ENCODE measurements at regions not wholly inside any gene's neighbourhood (a gene's known extent, or its start where the extent isn't known, plus 50 kb on each side); places are given as distances from the start of the nearest gene placed in this dataset.

GRCh38 chr10:23966504-23967051 is 242.4 kb upstream of the KIAA1217 start:
- H3K27ac ChIP-seq (ENCODE audit: control insufficient read depth, insufficient read depth): no peak overlapping the region
- H3K27me3 ChIP-seq (replicated peaks in 1 of 2; ENCODE audit: control insufficient read depth in 2 of 2, insufficient read depth in 2 of 2, low read length in 1 of 2): no peaks in the 10 kb centered on the region
- no peak overlapping the region for H3K4me2 ChIP-seq (ENCODE audit: control insufficient read depth, insufficient read depth)
- no peaks in the 10 kb centered on the region for H3K4me1 ChIP-seq (ENCODE audit: control insufficient read depth, insufficient read depth, low read length)
- no peaks in the 10 kb centered on the region for H3K36me3 ChIP-seq (ENCODE audit: control insufficient read depth in 2 of 2, insufficient read depth in 2 of 2, low read length in 1 of 2)
- H3K9me3 ChIP-seq (replicated peaks; ENCODE audit: control insufficient read depth, insufficient read depth, low read length): no peaks in the 10 kb centered on the region
- CTCF ChIA-PET: no interaction called here
- TF ChIP-seq BHLHE40 (IDR thresholded peaks at IDR 0.05; ENCODE audit: borderline replicate concordance in 1 of 2, low read depth in 2 of 2, low read length in 1 of 2) (no peak), SMAD5 (IDR thresholded peaks at IDR 0.05; ENCODE audit: low read depth) (no peak), PML (IDR thresholded peaks at IDR 0.05; ENCODE audit: low read length) (no peak), STAT1 (conservative IDR thresholded peaks at IDR 0.05) (no peak), MXI1 (IDR thresholded peaks at IDR 0.05; ENCODE audit: low read depth, low read length) (no peak), HDAC6 (IDR thresholded peaks at IDR 0.05; ENCODE audit: unreplicated experiment) (no peak), YBX1 (IDR thresholded peaks at IDR 0.05) (no peak), RELA (IDR thresholded peaks at IDR 0.05; ENCODE audit: borderline replicate concordance, partially characterized antibody) (no peak), CHD4 (IDR thresholded peaks at IDR 0.05) (no peak), SUPT20H (IDR thresholded peaks at IDR 0.05; ENCODE audit: borderline replicate concordance, control insufficient read depth, low read depth, low read length) (no peak), CBFB (IDR thresholded peaks at IDR 0.05; ENCODE audit: low read depth) (no peak), CBX3 (IDR thresholded peaks at IDR 0.05; ENCODE audit: borderline replicate concordance, low read depth) (no peak), RUNX3 (IDR thresholded peaks at IDR 0.05; ENCODE audit: low read length) (no peak), POLR2A (IDR thresholded peaks at IDR 0.05; ENCODE audit: low read depth, low read length) (no peak), POU2F2 (IDR thresholded peaks at IDR 0.05; ENCODE audit: borderline replicate concordance, low read depth, low read length) (no peak), NBN (IDR thresholded peaks at IDR 0.05) (no peak), DPF2 (IDR thresholded peaks at IDR 0.05) (no peak), ZNF274 (IDR thresholded peaks at IDR 0.05; ENCODE audit: insufficient read depth, insufficient read length) (no peak)
- no peak overlapping the region for H3K4me3 ChIP-seq
- BruUV-seq (replicated peaks): no TSS peak
- RAD21 ChIA-PET (ENCODE audit: unreplicated experiment): no interaction called here
- in situ Hi-C loops (cut with MboI) (no loop called here), intact Hi-C loops (cut with micrococcal nuclease; ENCODE audit: unreplicated experiment) (no loop called here)
- H3K9ac ChIP-seq (ENCODE audit: control insufficient read depth, insufficient read depth, low read length): no peak overlapping the region
- WGBS (ENCODE audit: insufficient coverage, insufficient replicate concordance, low lambda C conversion rate, missing lambda C conversion rate): 13% methylated on average over 3 of the region's 3 CpGs
- SMC1A ChIA-PET (ENCODE audit: uncharacterized antibody, unreplicated experiment): no interaction called here
- FAIRE-seq: no peak
- H2AFZ ChIP-seq (ENCODE audit: control insufficient read depth, low read depth, low read length): no peak overlapping the region
- no peak for ATAC-seq
- no peaks in the 10 kb centered on the region for H3K79me2 ChIP-seq (ENCODE audit: control insufficient read depth, insufficient read depth, low read length)
- H4K20me1 ChIP-seq (ENCODE audit: control insufficient read depth, insufficient read depth): no peaks in the 10 kb centered on the region
- DNase-seq (ENCODE audit: low read depth, low spot score): no peak
- POLR2A ChIA-PET: no interaction called here

All from GM12878 (cell line).